Testis (tissue), 2 donors: ENCODE measurements at regions not wholly inside any gene's neighbourhood (a gene's known extent, or its start where the extent isn't known, plus 50 kb on each side); places are given as distances from the start of the nearest gene placed in this dataset.
A peak's percentile ranks its signal among the peaks of the same experiment; 100 is the strongest.

Source experiments
- DNase-seq: peaks from one replicate; pipeline ENCODE4 v3.0.0-alpha.2; 2019
- H3K27ac ChIP-seq, 2 donors: fragments of 200-600 bp; sonication (generic); one replicate each; pipeline ENCODE4 v1.5.1; 2019
- H3K27me3 ChIP-seq: fragments of 200-600 bp; sonication (generic); one replicate; pipeline ENCODE4 v1.5.1; 2019
- H3K36me3 ChIP-seq: fragments of 200-600 bp; sonication (generic); one replicate; pipeline ENCODE4 v1.5.1; 2017; ENCODE audit warnings: low read depth; ENCODE audit errors: missing control alignments
- H3K4me1 ChIP-seq: fragments of 200-600 bp; sonication (generic); one replicate; pipeline ENCODE4 v1.5.1; 2019
- H3K4me3 ChIP-seq, 2 donors: fragments of 200-600 bp; sonication (generic); one replicate each; pipeline ENCODE4 v1.5.1; 2017 to 2019
- H3K9me3 ChIP-seq: fragments of 200-600 bp; sonication (generic); one replicate; pipeline ENCODE4 v1.5.1; 2017
- POLR2A ChIP-seq: fragments of 450-650 bp; IDR thresholded peaks from one replicate; pipeline ENCODE4 v1.6.1; 2017; ENCODE audit warnings: antibody characterized with exemption, mild to moderate bottlenecking, moderate library complexity
- WGBS, 2 donors: methylation state at CpG; one replicate each; pipeline ENCODE4 v1.1.5; 2018; 5-methylcytosine and 5-hydroxymethylcytosine counted together
- intact Hi-C: fragments of 100-400 bp; cut with DNase I; formaldehyde crosslinking; loops from one replicate; pipeline ENCODE4 v1.15.1; 2023; ENCODE audit warnings: low total_unique reads
- TF ChIP-seq, protein P1 (sequence below), 3 experiments: fragments of 450-650 bp in 2 of 3; fragments of 200-600 bp in 1 of 3; sonication (generic) in 1 of 3; IDR thresholded peaks; one replicate each; pipeline ENCODE4 v1.5.1; 2016 to 2019; ENCODE audit warnings: antibody characterized with exemption in 3 of 3, mild to moderate bottlenecking in 2 of 3, moderate library complexity in 1 of 3

- intact Hi-C loops: no loop called here
- Histone ChIP-seq H3K27ac (no peak overlapping the region), H3K36me3 (no peaks in the 10 kb centered on the region), H3K27me3 (no peaks in the 10 kb centered on the region), H3K4me1 (no peaks in the 10 kb centered on the region), H3K4me3 (no peak overlapping the region), H3K9me3 (no peaks in the 10 kb centered on the region)
- no peak for TF ChIP-seq POLR2A
- TF ChIP-seq, protein P1, sequence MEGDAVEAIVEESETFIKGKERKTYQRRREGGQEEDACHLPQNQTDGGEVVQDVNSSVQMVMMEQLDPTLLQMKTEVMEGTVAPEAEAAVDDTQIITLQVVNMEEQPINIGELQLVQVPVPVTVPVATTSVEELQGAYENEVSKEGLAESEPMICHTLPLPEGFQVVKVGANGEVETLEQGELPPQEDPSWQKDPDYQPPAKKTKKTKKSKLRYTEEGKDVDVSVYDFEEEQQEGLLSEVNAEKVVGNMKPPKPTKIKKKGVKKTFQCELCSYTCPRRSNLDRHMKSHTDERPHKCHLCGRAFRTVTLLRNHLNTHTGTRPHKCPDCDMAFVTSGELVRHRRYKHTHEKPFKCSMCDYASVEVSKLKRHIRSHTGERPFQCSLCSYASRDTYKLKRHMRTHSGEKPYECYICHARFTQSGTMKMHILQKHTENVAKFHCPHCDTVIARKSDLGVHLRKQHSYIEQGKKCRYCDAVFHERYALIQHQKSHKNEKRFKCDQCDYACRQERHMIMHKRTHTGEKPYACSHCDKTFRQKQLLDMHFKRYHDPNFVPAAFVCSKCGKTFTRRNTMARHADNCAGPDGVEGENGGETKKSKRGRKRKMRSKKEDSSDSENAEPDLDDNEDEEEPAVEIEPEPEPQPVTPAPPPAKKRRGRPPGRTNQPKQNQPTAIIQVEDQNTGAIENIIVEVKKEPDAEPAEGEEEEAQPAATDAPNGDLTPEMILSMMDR (IDR thresholded peaks at IDR 0.05): peak in 1 of 3 experiments; percentile 22
- no peak for DNase-seq
- WGBS, 2 donors: 53 to 57% methylated on average over 3 of the region's 3 CpGs
These were observed 207.7 kb upstream of the GJB5 start for GRCh38 chr1:34547046-34547674.

DNA sequence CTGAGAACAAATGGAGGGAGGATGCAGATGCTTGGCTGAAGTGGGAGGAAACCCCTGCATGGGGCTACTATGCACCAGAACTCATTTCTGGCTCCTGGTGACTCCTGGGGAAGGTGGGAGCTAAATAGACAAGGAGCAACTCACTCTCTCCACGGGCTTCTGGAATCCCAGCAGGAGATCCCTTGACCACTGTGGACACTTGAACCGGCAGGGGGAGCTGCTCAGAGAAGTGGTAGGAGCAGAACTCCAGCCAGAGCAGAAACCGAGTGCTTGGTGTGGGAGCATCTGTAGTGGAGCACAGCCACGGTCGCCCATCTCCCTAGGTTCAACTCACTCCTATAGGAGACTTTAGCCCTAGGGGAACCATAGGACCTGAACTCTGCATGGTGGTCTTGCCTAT is 205.6 kb upstream of the GJB5 start:
- Histone ChIP-seq H3K4me1 (no peaks in the 10 kb centered on the region), H3K9me3 (no peaks in the 10 kb centered on the region), H3K27ac (no peak overlapping the region), H3K4me3 (no peak overlapping the region), H3K36me3 (no peaks in the 10 kb centered on the region), H3K27me3 (no peaks in the 10 kb centered on the region)
- intact Hi-C loops: no loop called here
- WGBS, 2 donors: 36 to 64% methylated on average over 5 of the region's 5 CpGs
- DNase-seq: peak; percentile 20
- TF ChIP-seq, protein P1 (IDR thresholded peaks at IDR 0.05): no peak
- TF ChIP-seq POLR2A: no peak

DNA sequence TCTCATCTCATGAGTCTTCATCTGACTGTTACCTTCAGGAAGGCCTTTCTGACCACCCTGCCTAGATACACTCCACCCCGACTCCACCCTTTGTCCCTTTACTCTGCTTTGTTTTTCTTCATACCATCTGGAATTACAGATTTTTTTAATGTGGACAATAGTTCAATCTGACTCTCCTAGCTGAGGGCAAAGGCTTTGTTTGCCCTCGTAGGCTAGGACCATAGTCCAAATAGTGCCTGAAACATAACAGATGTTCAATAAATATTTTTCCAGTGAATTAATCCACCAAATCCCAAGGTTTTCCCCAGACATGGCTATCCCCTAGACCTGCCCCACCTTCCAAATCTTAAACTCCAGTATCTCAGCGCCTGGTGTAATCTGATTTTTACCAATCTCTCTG is 176.5 kb upstream of the GJB5 start:
- Histone ChIP-seq H3K4me3 (no peak overlapping the region), H3K27me3 (no peaks in the 10 kb centered on the region), H3K4me1 (no peaks in the 10 kb centered on the region), H3K9me3 (no peaks in the 10 kb centered on the region), H3K36me3 (no peaks in the 10 kb centered on the region), H3K27ac (no peak overlapping the region)
- 86% methylated on average over 3 of the region's 3 CpGs for WGBS, 2 donors
- intact Hi-C loops: no loop called here
- no peak for TF ChIP-seq POLR2A
- TF ChIP-seq, protein P1 (IDR thresholded peaks at IDR 0.05): no peak
- no peak for DNase-seq

DNA sequence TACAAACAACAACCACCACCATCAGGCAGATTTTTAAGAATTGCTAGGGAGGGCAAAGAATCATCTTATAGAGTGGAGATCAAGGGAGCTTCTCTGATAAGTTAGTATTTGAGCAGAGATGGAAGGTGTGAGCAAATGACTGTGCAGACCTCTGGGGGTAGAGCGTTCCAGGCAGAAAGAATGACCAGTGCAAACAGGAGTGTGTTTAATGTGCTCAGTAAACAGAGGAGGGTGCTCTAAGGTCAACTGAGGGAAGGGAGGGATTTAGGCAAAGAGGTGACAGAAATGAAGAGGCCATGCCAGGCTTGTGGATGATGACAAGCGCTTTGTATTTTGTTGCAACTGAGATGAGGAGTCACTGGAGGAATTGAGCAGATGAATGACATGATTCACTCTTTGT is 172.5 kb upstream of the GJB5 start:
- Histone ChIP-seq H3K27ac (no peak overlapping the region), H3K4me3 (no peak overlapping the region), H3K27me3 (no peaks in the 10 kb centered on the region), H3K36me3 (no peaks in the 10 kb centered on the region), H3K4me1 (no peaks in the 10 kb centered on the region), H3K9me3 (no peaks in the 10 kb centered on the region)
- 89 to 92% methylated on average over 2 of the region's 2 CpGs for WGBS, 2 donors
- intact Hi-C loops: no loop called here
- no peak for DNase-seq
- TF ChIP-seq, protein P1 (IDR thresholded peaks at IDR 0.05): no peak
- TF ChIP-seq POLR2A: no peak

GRCh38 chr1:34587761-34588160 is 167.1 kb upstream of the GJB5 start:
- no peak overlapping the region for H3K4me3 ChIP-seq
- H3K4me1 ChIP-seq: no peaks in the 10 kb centered on the region
- H3K36me3 ChIP-seq: no peaks in the 10 kb centered on the region
- no peaks in the 10 kb centered on the region for H3K9me3 ChIP-seq
- no peak for DNase-seq
- no peak overlapping the region for H3K27ac ChIP-seq
- intact Hi-C loops: no loop called here
- WGBS, 2 donors: 38 to 68% methylated on average over 2 of the region's 2 CpGs
- no peak for TF ChIP-seq POLR2A
- TF ChIP-seq, protein P1 (IDR thresholded peaks at IDR 0.05): no peak
- no peaks in the 10 kb centered on the region for H3K27me3 ChIP-seq
